Activated T-cell treated with anti-CD3 and anti-CD28 coated beads for 1 hour (primary cell): ENCODE measurements at regions not wholly inside any gene's neighbourhood (a gene's known extent, or its start where the extent isn't known, plus 50 kb on each side); places are given as distances from the start of the nearest gene placed in this dataset.

ENCODE experiments used
- DNase-seq: peaks from one replicate; pipeline ENCODE4 v3.0.0-alpha.2; 2020; ENCODE audit warnings: low read depth

GRCh38 chr5:125326150-125326510 lies 579.7 kb upstream of the ZNF608 start:
- no peak for DNase-seq

GRCh38 chr5:125327676-125328075 lies 581.2 kb upstream of the ZNF608 start:
- DNase-seq, result no peak

GRCh38 chr5:125331987-125332598 lies 585.7 kb upstream of the ZNF608 start:
- DNase-seq, result no peak

GRCh38 chr5:125333416-125333815 lies 587.0 kb upstream of the ZNF608 start:
- no peak for DNase-seq

- no peak for DNase-seq
Measured at GRCh38 chr5:125336401-125336800, 590.0 kb upstream of the ZNF608 start.

- no peak for DNase-seq
Measured at GRCh38 chr5:125337294-125337693, 590.9 kb upstream of the ZNF608 start.

- no peak for DNase-seq
Measured at GRCh38 chr5:125338440-125339174, 592.2 kb upstream of the ZNF608 start.

GRCh38 chr5:125341436-125341835 lies 595.0 kb upstream of the ZNF608 start:
- no peak for DNase-seq

- DNase-seq, result no peak
Measured at GRCh38 chr5:125343015-125343414, 596.6 kb upstream of the ZNF608 start.

- DNase-seq, result no peak
Measured at GRCh38 chr5:125346316-125346715, 599.9 kb upstream of the ZNF608 start.

- DNase-seq, result no peak
Measured at GRCh38 chr5:125348221-125348692, 601.8 kb upstream of the ZNF608 start.

- DNase-seq, result no peak
Measured at GRCh38 chr5:125348936-125349831, 602.7 kb upstream of the ZNF608 start.

GRCh38 chr5:125357660-125358059 lies 611.2 kb upstream of the ZNF608 start:
- DNase-seq, result no peak

- no peak for DNase-seq
Measured at GRCh38 chr5:125365747-125366146, 619.3 kb upstream of the ZNF608 start.

- no peak for DNase-seq
Measured at GRCh38 chr5:125367702-125368101, 621.3 kb upstream of the ZNF608 start.

GRCh38 chr5:125370461-125371205 lies 624.2 kb upstream of the ZNF608 start:
- no peak for DNase-seq

- DNase-seq, result no peak
Measured at GRCh38 chr5:125372694-125373631, 626.5 kb upstream of the ZNF608 start.

GRCh38 chr5:125375143-125375542 lies 628.7 kb upstream of the ZNF608 start:
- no peak for DNase-seq

- DNase-seq, result no peak
Measured at GRCh38 chr5:125376059-125376641, 629.7 kb upstream of the ZNF608 start.

GRCh38 chr5:125377141-125377540 lies 630.7 kb upstream of the ZNF608 start:
- no peak for DNase-seq

- DNase-seq, result no peak
Measured at GRCh38 chr5:125381290-125381689, 634.9 kb upstream of the ZNF608 start.
